SJCRH30 (cell line): ENCODE measurements at regions not wholly inside any gene's neighbourhood (a gene's known extent, or its start where the extent isn't known, plus 50 kb on each side); places are given as distances from the start of the nearest gene placed in this dataset.

Source experiments
- DNase-seq, 2 experiments: peaks; one replicate each; pipeline ENCODE4 v3.0.0-alpha.2; 2015 to 2020
- H3K27ac ChIP-seq: fragments of 250-450 bp; sonication (Bioruptor Pico); 2 replicates; pipeline ENCODE4 v1.5.1; 2020; ENCODE audit warnings: mild to moderate bottlenecking, moderate library complexity
- H3K27me3 ChIP-seq: fragments of 250-450 bp; sonication (Bioruptor Pico); 2 replicates; pipeline ENCODE4 v1.5.1; 2020; ENCODE audit warnings: mild to moderate bottlenecking, moderate library complexity
- H3K36me3 ChIP-seq: fragments of 250-450 bp; sonication (Bioruptor Pico); 2 replicates; pipeline ENCODE4 v1.5.1; 2020; ENCODE audit warnings: mild to moderate bottlenecking, moderate library complexity
- H3K4me1 ChIP-seq: fragments of 250-450 bp; sonication (Bioruptor Pico); 2 replicates; pipeline ENCODE4 v1.5.1; 2020; ENCODE audit warnings: mild to moderate bottlenecking, moderate library complexity
- H3K4me3 ChIP-seq: fragments of 250-450 bp; sonication (Bioruptor Pico); 2 replicates; pipeline ENCODE4 v1.5.1; 2020; ENCODE audit warnings: mild to moderate bottlenecking, moderate library complexity
- H3K9me3 ChIP-seq: fragments of 250-450 bp; sonication (Bioruptor Pico); replicated peaks from 2 replicates; pipeline ENCODE4 v1.5.1; 2020; ENCODE audit warnings: mild to moderate bottlenecking, moderate library complexity

- H3K4me1 ChIP-seq: peaks cover 46% of the 10 kb centered on the region
- no peaks in the 10 kb centered on the region; the same call in 1 of the 2 replicates for H3K27me3 ChIP-seq
- H3K36me3 ChIP-seq: no peaks in the 10 kb centered on the region
- H3K9me3 ChIP-seq: no peaks in the 10 kb centered on the region
- no peak for DNase-seq
- H3K27ac ChIP-seq: no peak overlapping the region
- no peak overlapping the region for H3K4me3 ChIP-seq
Observed at GRCh38 chr14:100674897-100675619, 51.6 kb upstream of the DLK1 start.

- H3K36me3 ChIP-seq: no peaks in the 10 kb centered on the region
- no peaks in the 10 kb centered on the region for H3K27me3 ChIP-seq
- no peak overlapping the region for H3K4me3 ChIP-seq
- no peak for DNase-seq
- peaks cover 56% of the 10 kb centered on the region for H3K4me1 ChIP-seq
- H3K27ac ChIP-seq: peak overlapping the region; percentile 99; the same call in 1 of the 2 replicates
- H3K9me3 ChIP-seq: no peaks in the 10 kb centered on the region
Observed at GRCh38 chr14:100675699-100676684, 50.7 kb upstream of the DLK1 start.
